Tibial nerve (tissue), 4 donors: ENCODE measurements at regions not wholly inside any gene's neighbourhood (a gene's known extent, or its start where the extent isn't known, plus 50 kb on each side); places are given as distances from the start of the nearest gene placed in this dataset.

Experiments used
- DNase-seq, 2 donors: peaks; one replicate each; pipeline ENCODE4 v3.0.0-alpha.2; 2019; ENCODE audit warnings: low spot score in 2 of 2
- H3K27ac ChIP-seq, 4 donors: fragments of 200-600 bp; sonication (generic) in 3 of 4; one replicate each; pipeline ENCODE4 v1.5.1; 2017 to 2019; ENCODE audit warnings: mild to moderate bottlenecking in 1 of 4
- H3K27me3 ChIP-seq, 2 donors: fragments of 200-600 bp; sonication (generic) in 1 of 2; one replicate each; pipeline versions ENCODE4 v1.5.1 to v1.6.0; 2017 to 2019
- H3K36me3 ChIP-seq, 3 donors: fragments of 200-600 bp; sonication (generic); one replicate each; pipeline ENCODE4 v1.5.1; 2018 to 2019
- H3K4me1 ChIP-seq, 4 donors: fragments of 200-600 bp; sonication (generic) in 3 of 4; one replicate each; pipeline ENCODE4 v1.5.1; 2017 to 2019
- H3K4me3 ChIP-seq, 4 donors: fragments of 200-600 bp; sonication (generic) in 3 of 4; one replicate each; pipeline ENCODE4 v1.5.1; 2017 to 2019; ENCODE audit warnings: mild to moderate bottlenecking in 1 of 4, moderate library complexity in 1 of 4
- H3K9me3 ChIP-seq, 4 donors: fragments of 200-600 bp; sonication (generic) in 3 of 4; one replicate each; pipeline ENCODE4 v1.5.1; 2017 to 2019
- CTCF ChIP-seq, 5 experiments: fragments of 200-600 bp in 3 of 5; fragments of 450-650 bp in 2 of 5; sonication (generic) in 3 of 5; IDR thresholded peaks; one replicate each; pipeline ENCODE4 v1.5.1; 2016 to 2019; ENCODE audit warnings: antibody characterized with exemption in 5 of 5, mild to moderate bottlenecking in 3 of 5, moderate library complexity in 2 of 5
- EP300 ChIP-seq, 2 donors: sonication (generic); formaldehyde crosslinking; IDR thresholded peaks; one replicate each; pipeline ENCODE4 v1.6.1; 2017; ENCODE audit warnings: antibody characterized with exemption in 2 of 2, mild to moderate bottlenecking in 1 of 2
- POLR2A ChIP-seq, 2 donors: fragments of 450-650 bp; IDR thresholded peaks; one replicate each; pipeline ENCODE4 v1.6.1; 2017; ENCODE audit warnings: antibody characterized with exemption in 2 of 2, mild to moderate bottlenecking in 2 of 2, moderate library complexity in 2 of 2
- WGBS, 2 donors: methylation state at CpG; one replicate each; pipeline ENCODE4 v1.1.5; 2018; 5-methylcytosine and 5-hydroxymethylcytosine counted together

GRCh38 chr22:27594474-27595134 lies 207.0 kb downstream of the MN1 start:
- WGBS, 2 donors = 94 to 95% methylated on average over 7 of the region's 7 CpGs
- no peak overlapping the region for H3K4me3 ChIP-seq
- no peak for DNase-seq
- no peaks in the 10 kb centered on the region for H3K27me3 ChIP-seq
- H3K27ac ChIP-seq = no peak overlapping the region
- H3K36me3 ChIP-seq = no peaks in the 10 kb centered on the region
- TF ChIP-seq EP300 (IDR thresholded peaks at IDR 0.05) (no peak), CTCF (IDR thresholded peaks at IDR 0.05) (no peak), POLR2A (IDR thresholded peaks at IDR 0.05) (no peak)
- no peaks in the 10 kb centered on the region for H3K9me3 ChIP-seq
- H3K4me1 ChIP-seq = no peaks in the 10 kb centered on the region

GRCh38 chr22:27596133-27596870 lies 205.3 kb downstream of the MN1 start:
- TF ChIP-seq EP300 (IDR thresholded peaks at IDR 0.05) (no peak), POLR2A (IDR thresholded peaks at IDR 0.05) (no peak), CTCF (IDR thresholded peaks at IDR 0.05) (no peak)
- Histone ChIP-seq H3K27ac (no peak overlapping the region), H3K27me3 (no peaks in the 10 kb centered on the region), H3K4me3 (no peak overlapping the region), H3K9me3 (no peaks in the 10 kb centered on the region), H3K36me3 (no peaks in the 10 kb centered on the region), H3K4me1 (no peaks in the 10 kb centered on the region)
- 63 to 69% methylated on average over 8 of the region's 8 CpGs for WGBS, 2 donors
- DNase-seq = no peak

GRCh38 chr22:27597703-27598444 lies 203.7 kb downstream of the MN1 start:
- Histone ChIP-seq H3K36me3 (no peaks in the 10 kb centered on the region), H3K27me3 (no peaks in the 10 kb centered on the region), H3K9me3 (no peaks in the 10 kb centered on the region), H3K4me1 (no peaks in the 10 kb centered on the region), H3K27ac (no peak overlapping the region), H3K4me3 (no peak overlapping the region)
- WGBS, 2 donors = 69 to 73% methylated on average over 1 of the region's 1 CpG
- no peak for DNase-seq
- no peak for TF ChIP-seq EP300 (IDR thresholded peaks at IDR 0.05)
- no peak for TF ChIP-seq POLR2A (IDR thresholded peaks at IDR 0.05)
- no peak for TF ChIP-seq CTCF (IDR thresholded peaks at IDR 0.05)

GRCh38 chr22:27598792-27599191 lies 202.8 kb downstream of the MN1 start:
- Histone ChIP-seq H3K9me3 (no peaks in the 10 kb centered on the region), H3K4me1 (peaks cover 0 to 6% (median 0%) of the 10 kb centered on the region in 4 donors), H3K36me3 (no peaks in the 10 kb centered on the region), H3K4me3 (no peak overlapping the region), H3K27ac (no peak overlapping the region), H3K27me3 (no peaks in the 10 kb centered on the region)
- WGBS, 2 donors = 68 to 70% methylated on average over 1 of the region's 1 CpG
- DNase-seq = no peak
- no peak for TF ChIP-seq CTCF (IDR thresholded peaks at IDR 0.05)
- TF ChIP-seq EP300 (IDR thresholded peaks at IDR 0.05) = no peak
- no peak for TF ChIP-seq POLR2A (IDR thresholded peaks at IDR 0.05)

GRCh38 chr22:27601195-27601594 lies 200.4 kb downstream of the MN1 start:
- Histone ChIP-seq H3K9me3 (no peaks in the 10 kb centered on the region), H3K27ac (no peak overlapping the region), H3K4me3 (no peak overlapping the region), H3K36me3 (no peaks in the 10 kb centered on the region), H3K27me3 (no peaks in the 10 kb centered on the region), H3K4me1 (peaks cover 0 to 10% (median 0%) of the 10 kb centered on the region in 4 donors)
- TF ChIP-seq EP300 (IDR thresholded peaks at IDR 0.05) (no peak), CTCF (IDR thresholded peaks at IDR 0.05) (no peak), POLR2A (IDR thresholded peaks at IDR 0.05) (no peak)
- 61 to 73% methylated on average over 9 of the region's 9 CpGs for WGBS, 2 donors
- DNase-seq = no peak
